Muscle of back (tissue), 3 donors: ENCODE measurements at regions not wholly inside any gene's neighbourhood (a gene's known extent, or its start where the extent isn't known, plus 50 kb on each side); places are given as distances from the start of the nearest gene placed in this dataset.
A peak's percentile ranks its signal among the peaks of the same experiment; 100 is the strongest.
"Not testable (repeated sequence)": the region's sequence is repeated elsewhere in the genome, so short reads cannot be mapped to it uniquely, and the experiment has no call there.

Experiments
- DNase-seq, 3 donors: peaks; one replicate each; pipeline versions ENCODE4 v3.0.0 to v3.0.0-alpha.2; 2013

- DNase-seq: no peak
These were observed 423.2 kb downstream of the RPS24 start for GRCh38 chr10:78456649-78457400.

GRCh38 chr10:78457804-78458482 is 424.3 kb downstream of the RPS24 start:
- DNase-seq: peak in 1 of 3 donors; percentile 85

GRCh38 chr10:78458983-78459638 is 425.4 kb downstream of the RPS24 start:
- no peak for DNase-seq

DNA sequence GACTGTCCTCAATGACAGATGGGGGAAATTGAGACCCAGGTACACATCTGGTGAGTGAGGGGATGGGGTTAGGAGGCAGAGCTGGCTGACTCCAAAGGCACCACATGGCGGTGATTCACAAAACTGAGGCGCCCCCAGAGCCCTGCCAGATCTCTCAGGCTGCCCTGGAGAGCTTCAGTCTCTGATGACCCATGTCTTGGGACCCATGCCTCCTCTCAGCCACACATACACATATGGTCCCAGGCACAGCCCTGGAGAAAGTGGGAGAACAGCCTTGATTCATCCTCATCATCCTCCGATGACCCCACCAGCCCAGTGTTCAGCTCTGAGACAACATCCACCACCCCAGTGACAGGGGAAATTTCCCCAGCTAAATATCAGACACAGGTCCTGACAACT is 426.0 kb downstream of the RPS24 start:
- no peak for DNase-seq

GRCh38 chr10:78460204-78460603 is 426.5 kb downstream of the RPS24 start:
- DNase-seq: no peak

GRCh38 chr10:78461333-78461732 is 427.7 kb downstream of the RPS24 start:
- no peak for DNase-seq

GRCh38 chr10:78462176-78462575 is 428.5 kb downstream of the RPS24 start:
- DNase-seq: no peak

DNA sequence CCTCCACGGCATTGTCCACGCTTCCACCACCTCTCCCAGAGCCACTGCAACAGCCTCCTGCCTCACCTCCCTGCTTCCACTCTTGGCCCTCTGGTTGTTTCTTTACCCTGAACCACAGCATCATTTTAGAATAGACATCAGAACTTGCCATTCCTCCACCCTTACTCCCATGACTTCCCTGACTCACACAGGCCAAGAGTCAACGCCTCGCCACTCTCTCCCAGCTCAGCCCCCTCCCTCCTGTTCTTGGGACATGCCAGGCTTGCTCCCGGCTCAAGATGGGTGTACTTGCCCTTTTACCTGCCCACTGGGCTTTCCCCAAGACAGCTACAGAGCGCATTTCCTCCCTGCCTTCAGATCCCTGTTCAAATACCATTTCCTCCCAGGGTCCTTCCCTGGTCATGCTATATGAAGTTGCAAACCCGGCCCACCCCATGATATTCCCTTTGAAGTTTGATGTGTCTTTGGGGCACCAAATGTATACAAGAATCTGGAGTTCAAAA is 429.1 kb downstream of the RPS24 start:
- DNase-seq: no peak

DNA sequence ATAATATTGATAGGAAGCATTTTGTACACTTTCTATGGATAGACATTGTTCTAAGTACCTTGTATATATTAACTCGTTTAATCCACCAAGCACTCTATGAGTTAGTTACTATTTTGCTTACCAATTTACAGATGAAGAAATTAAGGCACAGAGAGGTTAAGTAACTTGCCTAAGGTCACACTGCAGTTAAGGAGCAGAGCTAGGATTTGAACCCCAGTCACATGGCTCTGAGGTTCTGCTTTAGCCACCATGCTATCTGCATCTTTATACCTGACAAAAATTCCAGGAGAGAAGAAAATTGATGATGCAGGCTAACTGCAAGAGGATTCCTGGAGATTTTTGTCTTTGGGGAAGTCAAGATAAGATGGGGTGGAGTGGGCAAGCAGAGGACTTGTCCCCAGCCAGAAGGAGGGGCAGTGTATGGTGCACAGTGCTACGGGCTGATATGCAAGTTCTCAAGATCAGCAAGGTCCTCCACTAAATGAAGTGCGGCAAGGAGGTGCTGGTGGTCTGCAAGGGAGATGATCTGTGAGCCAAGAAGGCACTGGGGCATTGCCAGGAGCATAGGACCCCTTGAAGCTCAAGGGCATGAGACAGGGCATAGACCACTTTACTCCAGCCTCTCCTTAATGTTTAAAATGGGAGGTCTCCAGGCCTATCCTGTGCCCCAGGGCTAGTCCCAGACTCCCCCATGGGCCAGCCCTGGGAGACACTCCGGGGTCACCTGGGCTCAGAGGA is 430.6 kb downstream of the RPS24 start:
- DNase-seq: no peak

GRCh38 chr10:78464856-78465267 is 431.2 kb downstream of the RPS24 start:
- DNase-seq: no peak

GRCh38 chr10:78465431-78465830 is 431.8 kb downstream of the RPS24 start:
- no peak for DNase-seq

DNA sequence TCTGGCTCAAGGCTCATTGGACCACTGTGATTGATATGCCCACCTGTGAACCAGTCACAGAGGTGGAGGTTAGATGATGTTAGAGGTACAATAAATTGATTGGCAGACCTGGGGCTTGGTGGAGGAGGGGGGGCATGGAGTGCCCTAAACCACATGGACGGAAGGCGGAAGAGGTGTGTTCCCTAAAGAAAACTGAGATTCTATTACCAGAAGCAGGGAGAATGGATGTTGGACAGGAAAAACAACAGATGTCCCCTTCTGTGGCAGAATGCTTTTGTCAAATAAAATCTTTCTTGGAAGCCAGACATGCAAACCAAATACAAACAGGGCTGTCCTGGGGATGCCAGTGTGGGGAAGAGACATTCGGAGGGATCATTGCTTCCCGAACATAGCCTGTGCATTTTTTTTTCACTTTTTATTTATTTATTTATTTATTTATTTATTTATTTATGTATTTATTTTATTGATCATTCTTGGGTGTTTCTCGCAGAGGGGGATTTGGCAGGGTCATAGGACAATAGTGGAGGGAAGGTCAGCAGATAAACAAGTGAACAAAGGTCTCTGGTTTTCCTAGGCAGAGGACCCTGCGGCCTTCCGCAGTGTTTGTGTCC is 433.9 kb downstream of the RPS24 start:
- no peak for DNase-seq

DNA sequence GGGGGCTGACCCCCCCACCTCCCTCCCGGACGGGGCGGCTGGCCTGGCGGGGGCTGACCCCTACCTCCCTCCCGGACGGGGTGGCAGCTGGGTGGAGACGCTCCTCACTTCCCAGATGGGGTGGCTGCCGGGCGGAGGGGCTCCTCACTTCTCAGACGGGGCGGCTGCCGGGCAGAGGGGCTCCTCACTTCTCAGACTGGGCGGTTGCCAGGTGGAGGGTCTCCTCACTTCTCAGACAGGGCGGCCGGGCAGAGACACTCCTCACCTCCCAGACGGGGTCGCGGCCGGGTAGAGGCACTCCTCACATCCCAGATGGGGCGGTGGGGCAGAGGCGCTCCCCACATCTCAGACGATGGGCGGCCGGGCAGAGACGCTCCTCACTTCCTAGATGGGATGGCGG is 435.1 kb downstream of the RPS24 start:
- DNase-seq: not testable (repeated sequence)

GRCh38 chr10:78470267-78471103 is 436.8 kb downstream of the RPS24 start:
- no peak for DNase-seq

DNA sequence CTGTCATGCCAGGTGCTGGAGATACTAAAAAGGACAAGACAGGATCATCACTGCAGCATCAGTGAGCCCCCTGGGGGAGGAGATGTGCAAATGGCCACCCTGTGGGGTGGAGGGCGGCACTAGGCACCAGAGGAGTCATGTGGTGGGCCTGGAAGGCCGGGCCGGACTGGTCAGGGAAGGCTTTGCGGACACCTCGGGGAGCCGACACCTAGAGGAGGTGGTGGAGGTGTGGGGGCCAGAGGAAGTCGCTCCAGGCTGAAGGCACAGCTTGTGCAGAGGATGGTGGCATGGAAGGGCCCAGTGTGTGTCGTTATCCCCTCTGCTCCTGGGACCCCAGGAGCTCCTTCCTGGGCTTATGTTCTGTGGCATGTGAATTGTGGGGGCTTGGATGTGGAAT is 437.7 kb downstream of the RPS24 start:
- DNase-seq: no peak

- no peak for DNase-seq
These were observed 438.3 kb downstream of the RPS24 start for GRCh38 chr10:78471723-78472550.

- no peak for DNase-seq
These were observed 438.9 kb downstream of the RPS24 start for GRCh38 chr10:78472551-78472890.

GRCh38 chr10:78473006-78473405 is 439.3 kb downstream of the RPS24 start:
- no peak for DNase-seq

DNA sequence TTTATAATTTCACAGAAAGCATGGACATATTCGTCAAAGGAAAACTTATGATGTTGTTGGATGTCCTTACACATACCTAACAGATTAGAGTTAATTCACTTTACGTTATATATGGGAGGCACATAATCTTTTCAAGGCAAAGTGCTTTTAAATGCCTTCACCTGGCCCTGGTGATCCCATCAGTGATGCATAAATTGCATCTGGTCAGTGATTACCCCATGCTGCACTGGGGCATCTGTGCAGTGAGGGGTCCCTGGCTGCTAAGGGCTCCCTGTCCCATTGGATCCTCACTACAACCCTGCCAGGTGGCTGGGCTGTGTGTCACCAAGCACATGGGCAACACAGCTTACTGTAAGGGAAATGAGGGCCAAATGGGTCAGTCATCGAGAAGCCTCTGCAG is 441.1 kb downstream of the RPS24 start:
- DNase-seq: no peak

- no peak for DNase-seq
These were observed 441.8 kb downstream of the RPS24 start for GRCh38 chr10:78475437-78475836.
